HG03139 (cell line): ENCODE measurements at regions not wholly inside any gene's neighbourhood (a gene's known extent, or its start where the extent isn't known, plus 50 kb on each side); places are given as distances from the start of the nearest gene placed in this dataset.

Experiments
- ATAC-seq: cut with Tn5 transposase; IDR thresholded peaks from one replicate; pipeline ENCODE4 v1.9.1; 2021; ENCODE audit not compliant: unreplicated experiment

DNA sequence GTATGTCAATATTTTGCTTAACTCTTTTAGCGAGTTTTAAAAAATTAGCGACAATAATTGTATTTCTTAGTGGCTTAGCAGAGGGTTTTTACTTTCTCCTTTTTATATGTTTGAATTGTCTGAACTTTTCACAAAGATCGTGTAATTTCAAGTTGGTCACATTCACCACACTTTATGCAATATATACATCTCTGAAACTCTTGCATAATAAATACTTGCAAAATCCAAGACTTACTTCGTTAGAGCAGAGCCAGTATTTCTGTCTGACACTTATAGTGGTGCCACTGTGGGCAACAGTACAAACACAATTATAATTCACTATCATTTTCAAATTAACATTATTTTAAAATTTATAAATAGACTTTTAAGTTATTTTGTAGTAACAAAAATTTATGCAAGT is 62.0 kb downstream of the SUCNR1 start:
- ATAC-seq = no peak

DNA sequence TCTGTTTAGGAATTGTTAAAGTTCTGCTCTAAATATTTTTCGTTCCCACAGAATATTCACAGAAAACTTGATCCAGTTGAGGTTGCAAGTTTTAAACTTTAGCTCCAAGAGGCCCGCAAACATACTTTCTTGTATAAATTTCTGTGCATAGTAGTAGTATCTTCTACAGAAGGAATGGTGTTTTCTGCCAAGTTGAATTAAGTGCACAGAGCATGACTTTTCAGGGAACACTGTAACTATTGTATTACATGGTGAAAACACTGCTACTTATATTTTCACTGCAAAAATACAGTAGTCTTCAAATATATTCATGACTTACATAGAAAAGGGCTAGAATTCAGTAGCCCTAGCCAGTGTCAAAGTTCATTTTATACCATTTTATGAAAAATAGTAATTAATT is 67.0 kb downstream of the SUCNR1 start:
- no peak for ATAC-seq

DNA sequence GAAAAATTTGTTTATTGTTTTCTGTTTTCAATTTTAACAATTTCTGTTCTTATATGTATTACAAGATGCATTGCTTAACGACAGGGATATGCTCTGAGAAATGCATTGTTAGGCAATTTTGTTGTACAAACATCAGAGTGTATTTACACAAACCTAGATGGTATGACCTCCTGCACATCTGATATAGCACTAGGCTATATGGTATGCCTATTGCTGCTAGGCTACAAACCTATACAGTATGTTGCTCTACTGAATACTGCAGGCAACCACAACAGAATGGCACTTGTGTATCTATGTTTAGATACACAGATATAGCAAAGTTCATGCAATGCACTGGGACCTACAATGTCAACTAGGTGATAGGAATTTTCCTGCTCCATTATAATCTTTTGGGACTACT is 70.1 kb downstream of the SUCNR1 start:
- no peak for ATAC-seq

DNA sequence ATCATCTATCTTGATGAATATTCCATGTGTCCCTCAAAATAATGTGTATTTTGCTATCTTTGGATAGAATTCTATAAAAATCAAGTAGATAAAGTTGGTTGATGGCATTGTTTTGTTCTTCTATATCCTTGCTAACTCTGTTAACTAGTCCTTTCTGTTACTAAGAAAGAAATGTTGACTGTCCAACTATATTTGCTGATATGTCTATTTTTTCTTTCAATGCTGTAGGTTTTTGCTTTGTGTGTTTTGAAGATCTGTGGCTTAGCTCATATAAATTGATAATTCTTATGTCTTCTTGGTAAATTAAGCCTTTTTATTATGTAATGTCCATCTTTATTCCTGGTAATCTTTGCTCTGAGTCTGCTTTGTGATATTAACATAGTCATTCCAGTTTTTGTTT is 70.9 kb downstream of the SUCNR1 start:
- ATAC-seq = no peak

DNA sequence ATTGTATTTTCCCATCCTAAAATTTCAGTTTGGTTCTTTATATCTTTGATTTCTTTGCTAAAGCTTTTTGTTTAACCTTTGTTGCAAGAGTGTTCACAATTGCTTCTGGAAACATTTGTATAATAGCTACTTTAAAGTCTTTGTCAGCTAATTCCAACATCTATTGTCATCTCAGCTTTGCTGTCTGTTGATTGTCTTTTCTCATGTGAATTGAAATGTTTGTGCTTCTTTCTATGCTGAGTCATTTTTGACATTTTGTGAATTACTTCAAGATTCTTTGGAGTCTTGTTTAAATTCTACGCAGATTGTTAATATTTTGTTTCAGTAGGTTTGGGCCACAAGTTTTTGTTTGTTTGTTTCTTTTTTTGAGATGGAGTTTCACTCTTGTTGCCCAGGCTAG is 73.2 kb downstream of the SUCNR1 start:
- ATAC-seq = no peak

DNA sequence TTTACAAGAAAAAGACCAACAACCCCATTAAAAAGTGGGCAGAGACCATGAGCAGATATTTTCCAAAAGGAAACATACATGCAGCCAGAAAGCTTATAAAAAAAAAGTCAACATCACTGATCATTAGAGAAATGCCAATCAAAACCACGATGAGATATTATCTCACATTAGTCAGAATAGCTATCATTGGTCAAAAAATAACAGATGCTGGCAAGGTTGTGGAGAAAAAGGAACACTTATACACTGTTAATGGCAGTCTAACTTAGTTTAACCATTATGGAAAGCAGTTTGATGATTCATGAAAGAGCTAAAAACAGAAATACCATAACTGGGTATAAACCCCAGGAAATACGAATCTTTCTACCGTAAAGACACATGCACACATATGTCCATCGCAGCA is 76.3 kb downstream of the SUCNR1 start:
- ATAC-seq = no peak

DNA sequence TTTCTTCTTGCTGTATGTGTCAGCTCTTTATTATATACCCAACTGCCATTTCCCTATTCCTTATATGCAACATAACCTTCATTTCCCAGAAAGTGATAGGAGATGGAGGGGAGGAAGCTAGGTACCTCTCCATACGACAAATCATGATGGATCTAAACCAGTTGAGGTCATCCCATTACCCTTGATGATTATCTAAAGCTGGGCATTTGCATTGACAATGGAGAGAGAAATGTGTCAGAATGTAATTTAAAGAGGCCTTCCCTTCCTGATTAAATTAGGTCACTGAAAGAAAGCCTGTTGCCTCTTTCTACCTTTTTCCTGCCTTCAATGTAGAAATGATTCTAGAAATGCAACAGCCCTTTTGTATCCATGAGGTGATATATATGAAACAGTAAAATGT is 81.9 kb downstream of the SUCNR1 start:
- no peak for ATAC-seq

DNA sequence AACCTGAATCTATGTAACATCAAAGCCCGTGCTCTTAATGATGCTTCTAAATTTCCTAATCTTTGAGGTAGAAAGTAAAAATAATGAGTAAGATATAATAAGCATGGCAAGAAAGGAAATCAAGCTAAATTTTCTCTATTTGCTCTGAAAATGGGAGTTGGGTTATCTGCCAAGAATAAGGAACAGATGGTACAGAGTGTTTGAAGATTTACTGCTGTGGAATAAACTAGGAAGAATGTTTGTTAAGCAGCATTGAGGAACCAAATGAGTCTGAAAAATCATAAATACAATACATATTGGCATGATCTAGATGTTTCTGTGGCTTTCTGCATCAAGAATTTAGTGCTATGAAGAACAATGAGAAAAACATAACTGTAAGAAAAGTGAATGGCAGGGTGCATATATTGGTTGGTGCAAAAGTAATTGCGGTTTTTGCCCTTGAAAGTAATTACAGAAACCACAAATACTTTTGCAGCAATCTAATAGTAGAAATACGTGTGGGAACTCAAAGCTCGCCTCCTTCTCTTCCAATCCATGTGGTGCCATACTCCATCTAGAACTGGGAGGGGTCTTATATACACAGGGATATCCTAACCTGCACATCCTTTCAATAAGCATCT is 87.6 kb downstream of the SUCNR1 start:
- ATAC-seq = no peak

DNA sequence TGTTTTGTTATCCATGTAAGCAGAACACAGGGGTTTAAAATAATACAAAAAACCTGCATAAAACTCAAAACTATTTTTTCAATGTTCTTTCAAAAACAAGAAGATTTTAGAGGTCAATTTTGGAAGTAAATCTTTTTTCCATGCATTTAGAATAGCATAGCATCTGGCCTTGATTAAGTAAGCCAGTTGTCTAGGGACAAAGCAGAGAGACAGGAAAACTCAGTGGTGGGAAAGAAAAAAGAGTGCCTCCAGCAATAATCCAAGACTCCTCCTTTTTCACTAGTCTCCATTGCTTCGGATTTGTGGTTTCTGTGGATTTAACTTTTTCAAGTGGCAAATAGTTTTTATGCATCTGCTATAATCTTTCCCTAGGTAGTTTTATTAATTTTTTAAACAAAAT is 88.9 kb downstream of the SUCNR1 start:
- no peak for ATAC-seq

DNA sequence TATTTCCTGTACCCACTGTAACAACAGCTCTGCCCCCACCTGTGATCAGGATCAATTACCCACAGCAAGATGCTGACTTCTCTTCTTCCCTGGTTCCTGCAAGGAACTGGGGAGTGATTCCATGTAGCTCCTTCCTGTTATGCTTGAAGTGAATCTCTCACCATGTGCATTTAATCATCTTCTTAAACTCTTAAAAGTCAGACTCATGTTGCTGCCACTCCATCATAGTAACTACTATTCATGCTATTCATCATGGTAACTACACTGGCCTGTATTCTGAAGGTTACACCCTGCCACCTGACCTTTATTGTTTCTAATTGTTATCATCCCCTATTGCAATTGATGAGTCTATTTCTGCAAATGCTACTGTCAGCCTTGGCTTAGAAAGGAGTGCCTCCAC is 89.5 kb downstream of the SUCNR1 start:
- no peak for ATAC-seq

DNA sequence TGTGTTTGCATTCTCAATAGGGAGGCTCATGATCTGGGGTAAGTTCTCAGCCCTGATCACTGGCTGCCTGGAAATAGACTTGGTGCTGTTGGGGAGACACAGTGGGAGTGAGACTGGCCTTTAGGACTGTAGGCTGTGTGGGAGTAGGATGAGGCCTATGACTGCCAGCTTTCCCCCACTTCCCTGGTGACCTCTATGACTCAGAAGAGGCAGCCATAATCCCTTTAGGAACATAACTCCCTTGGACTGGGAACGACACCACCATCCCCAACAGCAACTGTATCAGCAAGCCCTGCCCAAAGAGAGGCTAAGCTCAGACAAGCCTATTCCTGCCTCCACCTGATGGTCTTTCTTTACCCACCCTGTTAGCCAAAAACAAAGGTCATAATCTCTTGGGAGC is 91.3 kb downstream of the SUCNR1 start:
- no peak for ATAC-seq

DNA sequence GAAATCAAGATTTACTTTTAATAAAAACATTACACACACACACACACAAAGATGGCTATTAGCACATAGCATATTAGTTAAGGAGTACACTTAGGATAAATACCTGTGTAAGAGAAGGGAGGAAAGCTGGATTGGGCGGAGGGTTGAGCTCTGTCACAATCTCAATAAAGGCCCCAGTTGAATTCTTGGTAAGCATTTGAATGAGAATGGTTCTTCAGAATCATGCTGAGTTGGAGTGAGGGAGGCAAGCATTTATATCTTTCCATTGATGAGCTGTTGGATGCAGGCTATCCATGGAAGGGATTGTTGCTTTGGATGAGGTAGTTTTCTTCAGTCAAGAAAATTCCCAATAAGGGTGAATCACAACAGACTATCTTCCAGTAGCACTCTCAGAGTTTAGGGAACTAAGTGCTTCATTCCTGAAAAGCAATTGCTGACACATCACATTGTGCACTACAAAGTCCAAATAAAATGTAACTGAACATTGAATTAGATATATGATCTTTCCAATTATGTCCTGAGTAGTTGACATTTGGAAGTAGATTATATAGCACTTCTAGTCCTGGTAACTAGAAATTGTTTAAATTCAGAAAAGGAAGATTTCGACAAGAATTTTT is 95.7 kb downstream of the SUCNR1 start:
- no peak for ATAC-seq

DNA sequence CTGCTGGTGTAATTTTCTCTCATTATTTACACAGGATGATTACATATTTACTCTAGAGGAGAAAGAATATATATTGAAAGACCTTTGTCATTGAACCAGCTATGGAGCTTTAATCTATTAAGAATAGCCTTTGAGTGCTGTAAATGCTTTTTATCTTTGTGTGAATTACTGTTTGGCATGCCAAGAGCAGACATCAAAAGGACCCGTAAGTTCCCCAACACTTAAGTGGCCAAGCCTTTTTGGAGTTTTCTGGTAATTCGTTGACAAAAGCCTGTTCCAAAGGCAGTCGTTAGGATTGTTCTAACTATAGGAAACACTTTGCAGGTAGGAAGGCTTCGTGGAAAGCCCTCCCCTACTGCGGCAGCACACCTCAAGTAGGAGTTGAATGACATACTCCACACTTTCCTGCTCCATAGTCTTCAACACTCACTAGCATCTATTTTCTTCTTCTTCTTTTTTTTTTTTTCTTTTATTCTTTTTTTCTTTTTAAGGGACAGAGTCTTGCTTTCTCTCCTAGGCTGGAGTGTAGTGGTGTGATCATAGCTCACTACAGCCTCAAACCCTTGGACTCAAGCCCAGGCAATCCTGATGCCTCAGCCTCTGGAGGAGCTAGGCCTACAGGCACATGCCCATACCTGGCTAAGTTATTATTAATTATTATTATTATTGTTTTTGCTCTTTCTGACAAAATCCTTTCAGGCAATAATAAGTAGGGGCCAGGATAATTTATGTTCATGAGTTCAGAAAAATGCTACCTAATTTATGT is 98.6 kb downstream of the SUCNR1 start:
- ATAC-seq = no peak

DNA sequence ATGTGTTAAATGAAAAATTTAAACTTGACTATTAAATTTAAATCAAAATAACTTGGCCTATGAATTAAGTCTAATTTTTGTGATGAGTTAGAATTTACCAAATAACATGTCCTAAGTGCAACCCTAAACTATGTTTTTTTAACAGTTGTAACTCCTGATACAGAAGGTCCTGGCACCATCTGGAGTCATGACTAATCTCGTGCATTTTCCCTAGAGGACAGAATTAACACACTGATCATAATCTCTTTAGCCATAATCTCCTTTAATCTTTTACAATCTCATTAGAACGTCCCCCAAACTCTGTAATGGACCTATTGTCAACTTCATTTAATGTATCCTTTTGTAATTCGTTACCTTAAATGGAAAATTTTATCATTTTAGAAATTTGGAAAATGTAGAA is 100.6 kb downstream of the SUCNR1 start:
- ATAC-seq = no peak

DNA sequence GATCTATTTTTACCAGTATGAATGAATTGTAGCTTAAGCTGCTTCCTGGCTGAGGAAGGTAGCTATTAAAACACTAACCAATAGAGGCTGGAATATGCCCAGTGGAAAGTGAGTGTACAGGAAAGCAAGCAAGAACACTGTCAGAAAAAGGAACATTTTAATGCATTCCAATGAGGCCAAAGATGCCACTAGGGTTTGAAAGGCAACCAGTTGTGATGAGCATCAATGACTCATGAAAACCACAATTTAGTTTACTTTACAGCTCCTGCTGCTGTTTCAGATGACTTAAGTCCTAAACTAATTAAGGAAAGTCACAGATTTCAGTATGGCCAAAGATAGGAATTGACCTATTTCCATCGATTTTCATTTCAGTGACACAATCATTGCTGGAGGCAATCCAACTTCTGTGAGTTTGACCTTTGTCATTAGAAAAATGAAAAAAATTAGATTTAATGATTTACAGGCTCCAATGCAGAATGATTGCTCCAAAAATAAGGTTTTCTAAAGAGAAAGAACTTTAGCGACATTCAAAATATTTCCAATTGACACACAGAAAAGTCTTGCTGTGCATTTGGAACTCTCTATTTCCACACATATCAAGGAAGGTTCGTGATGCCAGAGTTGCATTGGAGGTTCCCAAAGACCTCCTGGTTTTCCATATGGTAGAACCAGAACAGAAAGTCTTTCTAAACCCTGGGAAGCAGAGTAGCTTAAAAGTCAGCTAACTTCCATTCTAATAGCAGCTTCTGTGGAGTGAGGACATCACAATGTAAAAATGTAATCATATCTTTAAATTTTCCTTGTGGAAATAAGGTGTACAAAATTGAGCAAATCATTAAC is 103.0 kb downstream of the SUCNR1 start:
- no peak for ATAC-seq

DNA sequence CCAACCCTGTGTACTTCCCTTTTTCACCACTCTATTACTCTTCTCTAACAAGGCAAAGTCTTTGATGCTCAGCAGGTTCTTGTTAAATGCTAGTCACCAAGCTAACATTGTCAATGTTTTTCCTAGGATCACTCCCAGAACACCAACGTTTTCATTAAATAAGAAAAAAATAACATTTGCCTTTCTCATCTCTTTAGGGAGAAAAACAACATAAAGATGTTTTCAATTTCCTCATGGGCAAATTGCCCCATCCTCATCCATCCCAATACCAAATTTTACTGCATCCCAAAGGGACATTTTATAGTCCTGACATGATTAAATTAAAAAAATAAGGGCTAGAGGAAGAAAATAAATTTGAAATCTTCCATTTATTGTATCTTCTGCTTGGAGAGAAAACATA is 106.5 kb downstream of the SUCNR1 start:
- ATAC-seq = no peak

DNA sequence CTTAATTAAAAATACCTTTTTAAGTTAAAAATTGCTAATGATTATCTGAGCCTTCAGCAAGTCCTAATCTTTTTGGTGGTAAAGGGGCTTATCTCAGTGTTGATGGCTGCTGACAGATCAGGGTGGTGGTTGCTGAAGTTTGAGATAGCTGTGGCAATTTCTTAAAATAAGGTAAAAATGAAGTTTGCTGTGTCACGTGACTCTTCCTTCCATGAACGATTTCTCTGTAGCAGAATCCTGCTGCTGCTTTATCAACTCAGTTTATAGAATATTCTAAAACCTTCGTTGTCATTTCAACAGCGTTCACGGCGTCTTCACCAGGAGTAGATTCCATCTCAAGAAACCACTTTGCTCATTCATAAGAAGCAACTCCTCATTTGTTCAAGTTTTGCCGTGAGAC is 110.1 kb downstream of the SUCNR1 start:
- ATAC-seq = no peak

DNA sequence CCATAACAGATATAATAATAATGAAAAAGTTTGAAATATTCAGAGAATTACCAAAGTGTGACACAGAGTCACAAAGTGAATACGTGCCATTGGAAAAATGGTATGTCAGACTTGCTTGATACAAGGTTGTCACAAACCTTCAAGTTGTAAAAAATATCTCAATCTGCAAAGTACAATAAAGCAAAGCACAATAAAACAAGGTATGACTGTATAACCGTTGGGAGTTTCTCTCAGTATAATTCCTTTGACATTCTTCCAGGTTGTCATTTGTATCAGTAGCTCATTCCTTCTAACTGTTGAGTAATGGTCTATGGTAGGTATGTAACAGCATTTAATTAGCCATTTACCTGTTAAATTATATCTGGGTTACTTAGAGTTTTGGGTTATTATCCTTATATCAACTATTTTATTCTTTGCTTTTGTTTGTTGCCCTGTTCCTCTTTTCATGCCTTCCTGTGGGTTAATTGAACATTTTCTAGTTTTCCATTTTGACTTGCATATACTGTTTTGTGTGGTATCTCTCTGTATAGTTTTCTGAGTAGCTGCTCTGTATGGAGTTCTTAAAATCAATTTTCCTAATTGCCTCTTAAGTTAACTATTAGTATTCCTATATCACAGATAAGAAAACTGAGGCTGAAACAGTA is 112.5 kb downstream of the SUCNR1 start:
- no peak for ATAC-seq

DNA sequence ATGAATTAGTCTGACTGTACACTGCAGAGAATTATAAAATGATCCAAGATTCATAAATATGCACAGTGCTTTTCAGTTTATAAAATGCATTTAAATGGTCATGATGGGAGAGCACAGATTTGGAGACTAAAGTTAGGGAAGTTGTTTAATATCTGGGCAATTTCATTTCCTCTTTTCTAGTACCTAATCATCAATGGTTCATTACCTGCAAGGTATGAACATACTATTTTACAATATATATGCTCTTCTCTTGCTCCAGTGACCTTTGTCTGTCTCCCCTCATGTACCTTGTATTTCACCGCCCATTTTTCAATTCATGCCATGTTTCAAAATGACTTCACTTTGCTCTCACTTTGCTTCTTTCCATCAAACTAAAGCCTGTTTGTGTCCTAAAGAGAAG is 114.5 kb downstream of the SUCNR1 start:
- ATAC-seq = no peak

DNA sequence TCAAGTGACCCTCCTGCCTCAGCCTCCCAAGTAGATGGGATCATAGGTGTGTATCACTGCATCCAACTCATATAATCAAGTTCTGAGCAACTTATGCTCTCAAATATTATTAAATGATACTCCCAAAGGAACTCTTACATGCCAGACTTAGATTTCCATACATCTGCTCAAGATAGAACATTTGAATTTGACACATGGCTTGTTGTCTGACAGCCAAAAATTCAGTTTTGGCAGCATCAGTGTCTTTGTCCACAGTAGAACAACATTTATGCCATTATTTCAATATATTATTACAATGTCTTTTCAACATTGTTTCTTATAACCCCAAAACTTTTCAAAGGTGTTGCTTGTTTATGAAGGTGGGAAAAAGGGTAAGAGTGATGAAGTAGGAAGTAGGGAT is 116.2 kb downstream of the SUCNR1 start:
- ATAC-seq = no peak

DNA sequence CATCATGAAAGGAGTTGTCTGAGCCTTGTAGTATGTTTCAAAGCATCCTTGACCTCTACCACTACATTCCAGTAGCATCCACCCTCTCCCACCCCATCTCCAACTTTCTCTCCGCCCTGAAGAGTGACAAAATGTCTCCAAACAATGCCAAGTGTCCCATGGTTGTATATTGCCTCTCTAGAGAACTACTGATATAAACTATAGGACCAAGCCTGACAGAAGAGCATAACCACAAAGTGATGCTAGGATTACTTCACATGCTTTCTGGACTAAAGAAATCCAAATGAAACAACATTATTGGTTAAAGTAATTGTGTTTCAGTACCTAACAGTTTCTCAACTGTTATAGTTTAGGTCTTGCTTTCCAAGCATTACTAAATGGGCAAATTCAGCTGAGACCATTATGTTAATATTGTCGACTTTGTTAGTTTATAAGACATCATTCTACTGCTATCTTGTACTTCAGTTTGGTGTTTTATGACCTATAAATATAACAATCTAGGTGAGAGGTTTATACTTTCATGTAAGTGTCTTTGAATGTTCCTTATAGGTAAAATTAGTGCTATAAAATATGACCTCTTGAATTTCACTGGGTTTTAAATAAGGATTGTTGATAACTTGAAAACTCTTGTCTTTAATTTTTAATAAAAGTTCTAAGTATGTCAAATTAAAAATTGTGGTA is 117.4 kb downstream of the SUCNR1 start:
- no peak for ATAC-seq
